Keratinocyte (primary cell): ENCODE measurements at regions not wholly inside any gene's neighbourhood (a gene's known extent, or its start where the extent isn't known, plus 50 kb on each side); places are given as distances from the start of the nearest gene placed in this dataset.

Experiments
- DNase-seq: peaks from one replicate; pipeline ENCODE4 v3.0.0-alpha.2; 2011; ENCODE audit warnings: low read depth, missing footprints, low spot score
- FAIRE-seq: peaks from 2 replicates; lab custom pipeline; 2011; peaks lifted over from hg19 to GRCh38; lab: Jason Lieb, UNC
- H2AFZ ChIP-seq: 2 replicates; pipeline ENCODE4 v1.6.0; 2012; ENCODE audit warnings: low read length, control low read depth, inconsistent platforms; ENCODE audit not compliant: control insufficient read depth
- H3K27ac ChIP-seq: 2 replicates; pipeline ENCODE4 v1.5.1; 2011; ENCODE audit warnings: low read length; ENCODE audit not compliant: control insufficient read depth, insufficient read depth
- H3K27me3 ChIP-seq: 3 replicates; pipeline ENCODE4 v1.6.0; 2011; ENCODE audit warnings: low read length; ENCODE audit not compliant: control insufficient read depth, insufficient read depth; ENCODE audit errors: extremely low read depth
- H3K36me3 ChIP-seq, 2 experiments: 2 replicates in 1 of 2; 3 replicates in 1 of 2; pipeline ENCODE4 v1.5.1; 2011; ENCODE audit warnings: low read length in 2 of 2, mild to moderate bottlenecking in 1 of 2; ENCODE audit not compliant: control insufficient read depth in 2 of 2, insufficient read depth in 2 of 2; ENCODE audit errors: extremely low read depth in 1 of 2
- H3K4me1 ChIP-seq: 3 replicates; pipeline ENCODE4 v1.5.1; 2011; ENCODE audit warnings: low read length; ENCODE audit not compliant: control insufficient read depth, insufficient read depth; ENCODE audit errors: extremely low read depth
- H3K4me2 ChIP-seq: 3 replicates; pipeline ENCODE4 v1.6.0; 2011; ENCODE audit warnings: low read depth, low read length; ENCODE audit not compliant: control insufficient read depth, insufficient read depth; ENCODE audit errors: extremely low read depth
- H3K4me3 ChIP-seq, 3 experiments: fragments of 200-600 bp in 1 of 3; sonication (generic) in 1 of 3; 2 replicates in 2 of 3; 3 replicates in 1 of 3; pipeline ENCODE4 v1.5.1; 2011 to 2016; ENCODE audit warnings: low read length in 3 of 3, mild to moderate bottlenecking in 3 of 3, control low read depth in 2 of 3, inconsistent platforms in 1 of 3, low read depth in 1 of 3, mixed read lengths in 1 of 3, mixed run types in 1 of 3, moderate library complexity in 1 of 3; ENCODE audit not compliant: control insufficient read depth in 2 of 3, insufficient read depth in 2 of 3; ENCODE audit errors: extremely low read depth in 1 of 3
- H3K79me2 ChIP-seq: 2 replicates; pipeline ENCODE4 v1.6.0; 2012; ENCODE audit warnings: low read length; ENCODE audit not compliant: control insufficient read depth, insufficient read depth
- H3K9ac ChIP-seq: 3 replicates; pipeline ENCODE4 v1.6.0; 2011; ENCODE audit warnings: low read length; ENCODE audit not compliant: control insufficient read depth, insufficient read depth; ENCODE audit errors: extremely low read depth
- H3K9me1 ChIP-seq: 3 replicates; pipeline ENCODE4 v1.6.0; 2011; ENCODE audit warnings: low read length; ENCODE audit not compliant: control insufficient read depth, insufficient read depth; ENCODE audit errors: extremely low read depth
- H3K9me3 ChIP-seq: 2 replicates; pipeline ENCODE4 v1.5.1; 2012; ENCODE audit warnings: low read depth, low read length; ENCODE audit not compliant: control insufficient read depth
- H4K20me1 ChIP-seq: 3 replicates; pipeline ENCODE4 v1.6.0; 2011; ENCODE audit warnings: low read length; ENCODE audit not compliant: control insufficient read depth, insufficient read depth; ENCODE audit errors: extremely low read depth
- CTCF ChIP-seq, 3 experiments: IDR thresholded peaks in 1 of 3; conservative IDR thresholded peaks in 1 of 3; optimal IDR thresholded peaks in 1 of 3; 2 replicates in 2 of 3; 3 replicates in 1 of 3; pipeline versions ENCODE3 to v1.5.1; 2011; ENCODE audit warnings: low read length in 3 of 3, mild to moderate bottlenecking in 3 of 3, moderate library complexity in 2 of 3, control low read depth in 1 of 3, inconsistent platforms in 1 of 3; ENCODE audit not compliant: insufficient read depth in 2 of 3; ENCODE audit errors: extremely low read depth in 1 of 3
- EZH2 ChIP-seq: IDR thresholded peaks from one replicate; pipeline ENCODE4 v1.6.1; 2012; ENCODE audit warnings: inconsistent platforms, mild to moderate bottlenecking, low read length, moderate library complexity
- dilution Hi-C: fragments of 300-500 bp; cut with MboI; formaldehyde crosslinking; loops from one replicate; pipeline ENCODE4 v1.7.0; 2020; ENCODE audit warnings: low sequenced_read_pairs; ENCODE audit not compliant: extremely low pct_ligation_motif_present

GRCh38 chr3:64368257-64369020 is 143.2 kb upstream of the PRICKLE2 start:
- H3K27ac ChIP-seq: no peak overlapping the region
- FAIRE-seq (no peak), DNase-seq (no peak)
- TF ChIP-seq CTCF (optimal IDR thresholded peaks at IDR 0.05 in 1 of 3, IDR thresholded peaks at IDR 0.05 in 1 of 3, conservative IDR thresholded peaks at IDR 0.05 in 1 of 3; ENCODE audit: extremely low read depth in 1 of 3, insufficient read depth in 2 of 3, low read length in 3 of 3) (no peak), EZH2 (no peak)
- no peak overlapping the region for H3K9ac ChIP-seq
- no peaks in the 10 kb centered on the region for H3K9me1 ChIP-seq
- no peak overlapping the region for H3K4me3 ChIP-seq
- dilution Hi-C loops: no loop called here
- no peaks in the 10 kb centered on the region for H3K79me2 ChIP-seq
- no peaks in the 10 kb centered on the region for H3K9me3 ChIP-seq
- H3K36me3 ChIP-seq: no peaks in the 10 kb centered on the region
- no peak overlapping the region for H3K4me2 ChIP-seq
- no peaks in the 10 kb centered on the region for H3K4me1 ChIP-seq
- H4K20me1 ChIP-seq: no peaks in the 10 kb centered on the region
- no peak overlapping the region for H2AFZ ChIP-seq
- no peaks in the 10 kb centered on the region for H3K27me3 ChIP-seq

DNA sequence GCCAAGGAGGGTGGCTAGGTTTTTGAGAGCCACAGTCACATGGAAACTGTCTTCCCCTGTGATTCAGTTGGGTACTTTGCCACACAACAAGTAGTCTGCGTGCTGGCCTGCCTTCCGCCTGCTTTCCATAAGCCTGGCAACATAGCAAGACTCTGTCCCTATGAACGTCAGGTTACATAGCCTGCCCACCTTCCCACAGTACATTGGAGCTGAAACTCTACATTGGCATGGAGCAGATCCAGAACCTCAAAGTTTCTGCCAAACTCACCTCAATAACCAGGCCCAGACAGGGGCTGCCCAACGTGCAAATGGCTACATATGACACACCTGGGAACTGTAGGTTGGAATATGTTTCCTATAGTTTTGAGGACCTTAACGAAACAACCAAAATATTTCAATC is 140.6 kb upstream of the PRICKLE2 start:
- no peak overlapping the region for H2AFZ ChIP-seq
- H3K4me1 ChIP-seq: no peaks in the 10 kb centered on the region
- no peaks in the 10 kb centered on the region for H4K20me1 ChIP-seq
- no peak overlapping the region for H3K9ac ChIP-seq
- H3K36me3 ChIP-seq: no peaks in the 10 kb centered on the region
- no peak overlapping the region for H3K4me3 ChIP-seq
- H3K27me3 ChIP-seq: no peaks in the 10 kb centered on the region
- H3K27ac ChIP-seq: no peak overlapping the region
- no peak for DNase-seq
- H3K9me3 ChIP-seq: no peaks in the 10 kb centered on the region
- no peak overlapping the region for H3K4me2 ChIP-seq
- H3K9me1 ChIP-seq: no peaks in the 10 kb centered on the region
- dilution Hi-C loops: no loop called here
- no peak for TF ChIP-seq EZH2
- no peak for TF ChIP-seq CTCF (optimal IDR thresholded peaks at IDR 0.05 in 1 of 3, IDR thresholded peaks at IDR 0.05 in 1 of 3, conservative IDR thresholded peaks at IDR 0.05 in 1 of 3; ENCODE audit: extremely low read depth in 1 of 3, insufficient read depth in 2 of 3, low read length in 3 of 3)
- no peak for FAIRE-seq
- H3K79me2 ChIP-seq: no peaks in the 10 kb centered on the region
